B cell (primary cell): ENCODE measurements at regions not wholly inside any gene's neighbourhood (a gene's known extent, or its start where the extent isn't known, plus 50 kb on each side); places are given as distances from the start of the nearest gene placed in this dataset.

Experiments used
- ATAC-seq: fragments of 200-7000 bp; cut with Tn5 transposase; one replicate; pipeline ENCODE4 v1.10.0; 2021; ENCODE audit warnings: low read depth, mild to moderate bottlenecking, moderate number of reproducible peaks, moderate library complexity
- CTCF ChIA-PET: fragments of 350-600 bp; sonication (Branson Sonifier 250); formaldehyde crosslinking; loops from one replicate; lab custom pipeline; 2021; ENCODE audit warnings: antibody characterized with exemption, inconsistent platforms; lab: Charles Lee
- POLR2A ChIA-PET: fragments of 350-600 bp; sonication (Branson Sonifier 250); formaldehyde crosslinking; loops from one replicate; lab custom pipeline; 2021; ENCODE audit warnings: antibody characterized with exemption; lab: Charles Lee
- DNase-seq: peaks from one replicate; pipeline ENCODE4 v3.0.0; 2013
- H2AFZ ChIP-seq: 2 replicates; pipeline ENCODE4 v1.6.1; 2012; ENCODE audit warnings: mild to moderate bottlenecking, low read depth, low read length; ENCODE audit not compliant: insufficient read depth, poor library complexity, severe bottlenecking
- H3K27ac ChIP-seq, 2 donors: 1 replicate in 1 of 2; 2 replicates in 1 of 2; pipeline ENCODE4 v1.5.1; 2012 to 2013; ENCODE audit warnings: low read length in 2 of 2, mild to moderate bottlenecking in 2 of 2, moderate library complexity in 1 of 2
- H3K27me3 ChIP-seq, 4 experiments: fragments of 200-600 bp in 1 of 4; sonication (generic) in 1 of 4; replicated peaks in 1 of 4; 1 replicate in 2 of 4; 2 replicates in 2 of 4; pipeline versions ENCODE4 v1.6.1 to v1.7.0; 2013 to 2016; ENCODE audit warnings: low read length in 3 of 4, mild to moderate bottlenecking in 2 of 4, mixed read lengths in 1 of 4, moderate library complexity in 1 of 4; ENCODE audit not compliant: insufficient read depth in 4 of 4, control insufficient read depth in 3 of 4; ENCODE audit errors: control extremely low read depth in 1 of 4
- H3K36me3 ChIP-seq, 2 experiments: replicated peaks in 1 of 2; 1 replicate in 1 of 2; 2 replicates in 1 of 2; pipeline versions ENCODE4 v1.6.1 to v1.7.1; 2013; ENCODE audit warnings: low read length in 1 of 2; ENCODE audit not compliant: insufficient read depth in 2 of 2, control insufficient read depth in 1 of 2; ENCODE audit errors: control extremely low read depth in 1 of 2, extremely low read depth in 1 of 2
- H3K4me1 ChIP-seq, 2 donors: fragments of 200-600 bp in 1 of 2; sonication (generic) in 1 of 2; 1 replicate in 1 of 2; 2 replicates in 1 of 2; pipeline versions ENCODE4 v1.5.1 to v1.6.1; 2013 to 2017; ENCODE audit warnings: low read length in 2 of 2; ENCODE audit not compliant: control insufficient read depth in 2 of 2, insufficient read depth in 2 of 2
- H3K4me2 ChIP-seq: replicated peaks from 2 replicates; pipeline ENCODE3; 2012; ENCODE audit warnings: mild to moderate bottlenecking, low read depth, low read length; ENCODE audit not compliant: poor library complexity, severe bottlenecking
- H3K4me3 ChIP-seq, 5 experiments: fragments of 200-600 bp in 1 of 5; sonication (generic) in 1 of 5; 1 replicate in 3 of 5; 2 replicates in 2 of 5; pipeline versions ENCODE4 v1.5.1 to v1.7.0; 2011 to 2016; ENCODE audit warnings: low read length in 4 of 5, mild to moderate bottlenecking in 4 of 5, low read depth in 2 of 5, control low read depth in 1 of 5, moderate library complexity in 1 of 5; ENCODE audit not compliant: insufficient read depth in 1 of 5; ENCODE audit errors: control extremely low read depth in 1 of 5, extremely low read depth in 1 of 5
- H3K79me2 ChIP-seq: fragments of 200-600 bp; sonication (generic); one replicate; pipeline ENCODE4 v1.6.0; 2016; ENCODE audit warnings: low read length; ENCODE audit not compliant: control insufficient read depth, insufficient read depth
- H3K9ac ChIP-seq: fragments of 200-600 bp; sonication (generic); 2 replicates; pipeline ENCODE4 v1.6.1; 2017; ENCODE audit warnings: mild to moderate bottlenecking, low read length, moderate library complexity
- H3K9me3 ChIP-seq, 3 donors: one replicate each; pipeline versions ENCODE4 v1.6.1 to v1.7.1; 2013; ENCODE audit warnings: low read length in 2 of 3; ENCODE audit not compliant: control insufficient read depth in 2 of 3, insufficient read depth in 1 of 3; ENCODE audit errors: control extremely low read depth in 1 of 3
- H4K20me1 ChIP-seq: 2 replicates; pipeline ENCODE4 v1.6.0; 2012; ENCODE audit warnings: mild to moderate bottlenecking, low read length; ENCODE audit not compliant: insufficient read depth, control insufficient read depth, poor library complexity, severe bottlenecking
- H3K27ac Mint-ChIP-seq: one replicate; pipeline ENCODE4 v1.8.0; 2021; ENCODE audit warnings: mixed read lengths
- H3K27me3 Mint-ChIP-seq: one replicate; pipeline ENCODE4 v1.8.0; 2021; ENCODE audit warnings: mixed read lengths
- H3K4me1 Mint-ChIP-seq: one replicate; pipeline ENCODE4 v1.8.0; 2021; ENCODE audit warnings: mixed read lengths
- H3K4me3 Mint-ChIP-seq: one replicate; pipeline ENCODE4 v1.8.0; 2021; ENCODE audit warnings: mixed read lengths
- H3K9me3 Mint-ChIP-seq: one replicate; pipeline ENCODE4 v1.8.0; 2022; ENCODE audit warnings: mixed read lengths; ENCODE audit not compliant: insufficient read depth
- EZH2 ChIP-seq: IDR thresholded peaks from 2 replicates; pipeline ENCODE4 v1.6.1; 2012; ENCODE audit warnings: borderline replicate concordance, low read depth, mild to moderate bottlenecking, moderate library complexity, low read length; ENCODE audit not compliant: insufficient read depth, poor library complexity, severe bottlenecking
- WGBS: methylation state at CpG from one replicate; pipeline ENCODE4 v1.1.5; 2013; ENCODE audit warnings: missing lambda C conversion rate; ENCODE audit not compliant: insufficient coverage; 5-methylcytosine and 5-hydroxymethylcytosine counted together
- intact Hi-C: fragments of 100-400 bp; cut with micrococcal nuclease; formaldehyde crosslinking; loops from one replicate; pipeline ENCODE4 v1.10.0; 2022
- TF ChIP-seq, protein P1 (sequence below): fragments of 200-600 bp; IDR thresholded peaks from one replicate; pipeline ENCODE4 v1.8.0; 2022; ENCODE audit warnings: antibody characterized with exemption, mild to moderate bottlenecking

DNA sequence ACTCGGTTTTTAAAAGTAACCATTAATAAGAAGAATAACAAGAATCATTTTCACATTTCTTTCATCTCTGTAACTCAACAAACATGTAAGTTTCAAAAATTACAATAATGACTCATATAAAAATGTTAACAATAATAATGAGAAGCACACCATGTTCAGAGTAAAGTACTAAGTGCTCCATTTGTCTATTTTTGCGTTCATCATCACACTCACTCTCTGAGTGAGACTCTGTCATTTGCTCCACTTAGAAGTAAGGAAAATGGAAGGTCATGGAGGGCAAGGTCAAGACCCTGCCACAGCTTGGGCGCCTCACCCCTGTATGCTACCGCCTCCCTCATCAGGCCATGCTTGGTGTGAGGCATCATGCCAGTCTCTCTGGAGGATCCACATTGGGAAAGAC lies 129.9 kb downstream of the TMEM30B start:
- POLR2A ChIA-PET = no interaction called here
- Mint-ChIP-seq H3K27me3 (peaks cover 11% of the 10 kb centered on the region), H3K4me1 (no peaks in the 10 kb centered on the region), H3K9me3 (no peaks in the 10 kb centered on the region), H3K4me3 (no peak overlapping the region), H3K27ac (no peak overlapping the region)
- intact Hi-C loops = no loop called here
- DNase-seq (no peak), ATAC-seq (no peak)
- WGBS = 94% methylated on average over 2 of the region's 4 CpGs
- H3K4me3 ChIP-seq = no peak overlapping the region
- TF ChIP-seq EZH2 = no peak
- TF ChIP-seq, protein P1, sequence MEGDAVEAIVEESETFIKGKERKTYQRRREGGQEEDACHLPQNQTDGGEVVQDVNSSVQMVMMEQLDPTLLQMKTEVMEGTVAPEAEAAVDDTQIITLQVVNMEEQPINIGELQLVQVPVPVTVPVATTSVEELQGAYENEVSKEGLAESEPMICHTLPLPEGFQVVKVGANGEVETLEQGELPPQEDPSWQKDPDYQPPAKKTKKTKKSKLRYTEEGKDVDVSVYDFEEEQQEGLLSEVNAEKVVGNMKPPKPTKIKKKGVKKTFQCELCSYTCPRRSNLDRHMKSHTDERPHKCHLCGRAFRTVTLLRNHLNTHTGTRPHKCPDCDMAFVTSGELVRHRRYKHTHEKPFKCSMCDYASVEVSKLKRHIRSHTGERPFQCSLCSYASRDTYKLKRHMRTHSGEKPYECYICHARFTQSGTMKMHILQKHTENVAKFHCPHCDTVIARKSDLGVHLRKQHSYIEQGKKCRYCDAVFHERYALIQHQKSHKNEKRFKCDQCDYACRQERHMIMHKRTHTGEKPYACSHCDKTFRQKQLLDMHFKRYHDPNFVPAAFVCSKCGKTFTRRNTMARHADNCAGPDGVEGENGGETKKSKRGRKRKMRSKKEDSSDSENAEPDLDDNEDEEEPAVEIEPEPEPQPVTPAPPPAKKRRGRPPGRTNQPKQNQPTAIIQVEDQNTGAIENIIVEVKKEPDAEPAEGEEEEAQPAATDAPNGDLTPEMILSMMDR = no peak
- no peaks in the 10 kb centered on the region for H3K4me1 ChIP-seq
- no peaks in the 10 kb centered on the region for H4K20me1 ChIP-seq
- no peak overlapping the region for H3K9ac ChIP-seq
- no peak overlapping the region for H3K27ac ChIP-seq
- H3K27me3 ChIP-seq = peaks cover 0 to 6% (median 1%) of the 10 kb centered on the region in 4 experiments
- H3K4me2 ChIP-seq = no peak overlapping the region
- H2AFZ ChIP-seq = no peak overlapping the region
- CTCF ChIA-PET = no interaction called here
- H3K79me2 ChIP-seq = no peaks in the 10 kb centered on the region
- no peaks in the 10 kb centered on the region for H3K36me3 ChIP-seq
- H3K9me3 ChIP-seq = peaks cover 0 to 3% (median 0%) of the 10 kb centered on the region in 3 donors

DNA sequence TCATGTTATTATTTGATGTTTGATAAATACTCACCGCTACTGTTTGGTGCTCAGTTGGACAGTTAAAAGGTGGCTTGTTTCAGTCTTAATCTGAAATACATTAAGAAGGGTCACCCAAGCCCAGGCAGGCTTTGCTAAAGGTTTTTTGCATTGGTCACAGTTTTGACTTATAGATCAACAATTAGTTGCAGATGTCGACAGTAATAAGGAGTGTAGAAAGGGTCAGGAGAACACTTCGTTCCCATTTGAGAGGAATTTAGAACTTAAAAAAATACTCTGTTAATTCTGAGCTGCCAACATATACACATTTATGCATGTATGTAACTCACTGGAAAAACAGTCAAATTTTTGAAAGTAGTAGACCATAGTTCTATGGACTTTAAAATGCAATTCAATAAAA lies 130.3 kb downstream of the TMEM30B start:
- H3K4me1 ChIP-seq = no peaks in the 10 kb centered on the region
- intact Hi-C loops = no loop called here
- no peak overlapping the region for H3K27ac Mint-ChIP-seq
- ChIA-PET POLR2A (no interaction called here), CTCF (no interaction called here)
- H4K20me1 ChIP-seq = no peaks in the 10 kb centered on the region
- no peak overlapping the region for H3K4me2 ChIP-seq
- H3K27ac ChIP-seq = no peak overlapping the region
- ATAC-seq (no peak), DNase-seq (no peak)
- WGBS = 100% methylated on average over 1 of the region's 3 CpGs
- no peaks in the 10 kb centered on the region for H3K4me1 Mint-ChIP-seq
- H3K9ac ChIP-seq = no peak overlapping the region
- no peaks in the 10 kb centered on the region for H3K36me3 ChIP-seq
- H3K4me3 Mint-ChIP-seq = no peak overlapping the region
- H2AFZ ChIP-seq = no peak overlapping the region
- peaks cover 0 to 6% (median 1%) of the 10 kb centered on the region in 4 experiments for H3K27me3 ChIP-seq
- peaks cover 11% of the 10 kb centered on the region for H3K27me3 Mint-ChIP-seq
- no peaks in the 10 kb centered on the region for H3K9me3 Mint-ChIP-seq
- no peak for TF ChIP-seq EZH2
- TF ChIP-seq, protein P1 = no peak
- peaks cover 0 to 3% (median 0%) of the 10 kb centered on the region in 3 donors for H3K9me3 ChIP-seq
- H3K4me3 ChIP-seq = no peak overlapping the region
- no peaks in the 10 kb centered on the region for H3K79me2 ChIP-seq
